Hepatocyte (in vitro differentiated cells): ENCODE measurements at regions not wholly inside any gene's neighbourhood (a gene's known extent, or its start where the extent isn't known, plus 50 kb on each side); places are given as distances from the start of the nearest gene placed in this dataset.

Experiments
- EZH2 ChIP-seq: fragments of 200-600 bp; sonication (generic); IDR thresholded peaks from 2 replicates; pipeline ENCODE4 v1.6.1; 2016; ENCODE audit warnings: antibody characterized with exemption, mild to moderate bottlenecking, borderline replicate concordance
- EZH2phosphoT487 ChIP-seq: fragments of 200-600 bp; sonication (generic); IDR thresholded peaks from one replicate; pipeline ENCODE4 v1.6.1; 2018; ENCODE audit warnings: antibody characterized with exemption, mild to moderate bottlenecking, low read depth, moderate library complexity; ENCODE audit not compliant: unreplicated experiment, severe bottlenecking
- TF ChIP-seq, protein P1 (sequence below): fragments of 200-600 bp; sonication (generic); IDR thresholded peaks from 2 replicates; pipeline ENCODE4 v1.5.1; 2016; ENCODE audit warnings: antibody characterized with exemption, mild to moderate bottlenecking; ENCODE audit not compliant: poor library complexity

DNA sequence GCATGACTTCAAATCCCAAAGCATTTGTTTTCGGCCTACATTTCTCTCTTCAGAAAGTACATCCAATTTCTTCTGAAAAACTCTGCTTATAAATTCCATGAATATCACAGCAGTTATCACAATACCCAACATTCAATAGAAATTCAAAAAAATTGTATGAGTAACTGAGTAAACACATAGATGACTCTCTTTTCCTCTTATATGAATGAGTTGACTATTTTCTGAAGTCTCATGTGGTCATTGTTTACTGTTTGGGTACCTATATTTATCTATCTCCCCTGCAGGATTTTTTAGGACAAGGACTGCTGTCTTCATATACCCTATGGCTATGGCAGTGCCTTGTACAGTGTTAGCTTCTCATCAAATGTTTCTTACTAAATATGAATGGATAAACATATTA, 157.1 kb downstream of the HTR1A start:
- TF ChIP-seq EZH2 (no peak), EZH2phosphoT487 (no peak)
- TF ChIP-seq, protein P1, sequence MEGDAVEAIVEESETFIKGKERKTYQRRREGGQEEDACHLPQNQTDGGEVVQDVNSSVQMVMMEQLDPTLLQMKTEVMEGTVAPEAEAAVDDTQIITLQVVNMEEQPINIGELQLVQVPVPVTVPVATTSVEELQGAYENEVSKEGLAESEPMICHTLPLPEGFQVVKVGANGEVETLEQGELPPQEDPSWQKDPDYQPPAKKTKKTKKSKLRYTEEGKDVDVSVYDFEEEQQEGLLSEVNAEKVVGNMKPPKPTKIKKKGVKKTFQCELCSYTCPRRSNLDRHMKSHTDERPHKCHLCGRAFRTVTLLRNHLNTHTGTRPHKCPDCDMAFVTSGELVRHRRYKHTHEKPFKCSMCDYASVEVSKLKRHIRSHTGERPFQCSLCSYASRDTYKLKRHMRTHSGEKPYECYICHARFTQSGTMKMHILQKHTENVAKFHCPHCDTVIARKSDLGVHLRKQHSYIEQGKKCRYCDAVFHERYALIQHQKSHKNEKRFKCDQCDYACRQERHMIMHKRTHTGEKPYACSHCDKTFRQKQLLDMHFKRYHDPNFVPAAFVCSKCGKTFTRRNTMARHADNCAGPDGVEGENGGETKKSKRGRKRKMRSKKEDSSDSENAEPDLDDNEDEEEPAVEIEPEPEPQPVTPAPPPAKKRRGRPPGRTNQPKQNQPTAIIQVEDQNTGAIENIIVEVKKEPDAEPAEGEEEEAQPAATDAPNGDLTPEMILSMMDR: no peak
